ENCODE measurements at regions not wholly inside any gene's neighbourhood (a gene's known extent, or its start where the extent isn't known, plus 50 kb on each side); places are given as distances from the start of the nearest gene placed in this dataset.

DNA sequence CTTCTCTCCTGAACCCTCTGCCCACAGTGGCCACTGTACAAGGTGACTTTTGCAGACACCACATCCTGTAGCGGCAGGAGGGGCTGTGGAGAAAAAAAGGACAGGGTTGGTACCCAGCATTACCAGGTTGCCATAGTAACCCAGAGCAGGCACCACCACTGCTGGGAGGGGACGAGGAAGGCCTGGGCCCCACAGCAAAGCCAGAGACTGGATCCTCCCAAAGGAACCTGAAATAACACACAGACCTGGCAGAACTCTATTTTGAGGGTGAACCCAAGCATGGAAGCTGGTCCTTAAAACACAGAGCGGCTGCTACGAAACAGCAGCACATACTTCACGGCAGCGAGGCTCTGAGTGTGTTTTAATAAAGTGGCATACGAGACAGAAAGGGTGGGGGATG lies 380.6 kb downstream of the CTTN start:
- no peak for DNase-seq

DNA sequence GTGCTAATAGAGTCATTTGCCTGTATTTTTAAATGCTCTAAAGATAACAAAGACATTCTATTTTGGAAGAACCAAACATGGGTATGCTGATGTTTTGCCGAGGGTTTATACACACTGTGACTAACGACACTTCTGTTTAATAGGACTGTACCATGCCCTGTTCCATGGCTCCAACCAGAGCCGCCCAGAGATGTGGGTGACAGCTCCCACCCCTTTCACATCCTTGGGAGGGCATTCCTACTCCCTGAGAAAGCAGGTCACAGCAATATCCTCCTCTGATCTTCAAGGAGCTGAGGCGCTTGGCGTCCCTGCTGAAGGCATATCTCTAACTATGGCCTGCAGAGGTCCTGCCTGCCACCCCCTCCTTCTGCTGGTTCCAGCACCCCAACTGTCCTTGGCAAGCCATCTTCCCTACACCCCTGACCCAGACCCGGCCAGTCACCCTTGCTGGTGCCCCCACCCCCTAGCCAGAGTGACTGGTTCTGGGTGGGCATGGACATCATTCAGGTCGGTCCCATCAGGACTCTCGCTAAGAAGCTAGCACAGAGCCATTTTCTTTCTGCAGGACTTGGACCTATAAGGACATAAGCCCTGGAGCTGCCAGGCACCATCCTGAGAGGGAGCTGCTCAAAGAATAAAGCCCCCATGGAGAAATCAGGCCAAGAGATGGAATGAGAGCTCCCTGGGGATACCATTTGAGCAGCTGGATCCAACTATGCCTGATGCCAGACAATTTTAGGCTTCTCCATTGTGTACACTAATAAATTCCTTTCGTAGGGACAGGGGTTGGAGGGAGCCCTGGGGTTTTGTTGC lies 381.3 kb downstream of the CTTN start:
- no peak for DNase-seq

DNA sequence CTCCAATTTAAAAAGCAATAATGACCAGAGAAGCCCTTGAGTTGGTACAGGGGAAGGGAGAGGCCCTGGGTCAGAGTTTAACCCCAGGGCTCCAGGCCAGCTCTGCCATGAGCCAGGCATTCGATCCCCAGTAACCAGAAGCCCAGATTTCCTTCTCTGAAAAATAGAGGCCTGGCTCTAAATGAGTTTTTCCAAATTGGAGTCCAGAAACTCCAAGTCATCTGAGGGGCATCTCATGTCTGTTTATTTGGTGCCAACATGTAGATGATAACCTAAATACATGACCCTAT lies 381.9 kb downstream of the CTTN start:
- no peak for DNase-seq

DNA sequence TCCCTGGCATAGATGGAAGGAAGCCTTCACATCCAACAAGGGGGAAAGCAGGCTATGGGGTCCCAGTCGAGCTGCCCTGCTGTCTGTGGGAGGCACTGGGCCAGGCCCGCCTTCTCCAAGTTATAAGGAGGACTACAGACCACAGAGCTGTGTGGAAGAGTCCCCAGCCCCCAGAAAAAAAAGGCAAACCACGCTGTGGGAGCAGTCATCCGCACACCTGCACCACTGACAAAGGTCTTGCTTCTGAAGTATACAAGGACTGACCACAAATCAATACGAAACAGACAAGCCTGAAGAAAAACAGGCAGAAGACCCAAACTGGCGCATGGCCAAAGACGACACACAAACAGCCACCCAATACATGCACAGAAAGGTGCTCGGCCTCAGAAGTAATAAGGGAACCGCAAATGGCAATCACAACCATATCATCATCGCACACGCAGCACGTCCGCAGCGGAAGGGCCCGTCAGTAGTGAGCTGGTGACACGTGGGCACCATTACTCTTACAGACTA lies 384.1 kb downstream of the CTTN start:
- no peak for DNase-seq

DNA sequence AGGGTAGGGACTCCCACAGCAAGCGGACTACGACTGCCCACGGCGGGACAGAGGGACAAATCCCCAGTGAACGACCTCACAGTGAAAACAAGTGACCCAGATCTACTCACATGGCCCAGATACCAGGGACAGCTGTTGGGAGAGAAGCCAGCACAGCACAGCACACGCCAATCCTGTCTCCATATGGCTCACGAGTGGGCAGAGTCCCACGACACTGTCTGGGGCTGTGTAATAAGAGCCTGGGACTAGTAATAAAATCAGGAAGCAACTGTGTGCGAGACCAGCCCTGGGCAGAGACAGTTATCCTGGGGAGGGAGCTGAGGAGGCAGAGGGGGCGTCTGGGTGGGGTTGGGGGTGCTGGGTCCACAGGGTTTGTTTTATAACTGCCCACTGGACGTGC lies 385.0 kb downstream of the CTTN start:
- no peak for DNase-seq

DNA sequence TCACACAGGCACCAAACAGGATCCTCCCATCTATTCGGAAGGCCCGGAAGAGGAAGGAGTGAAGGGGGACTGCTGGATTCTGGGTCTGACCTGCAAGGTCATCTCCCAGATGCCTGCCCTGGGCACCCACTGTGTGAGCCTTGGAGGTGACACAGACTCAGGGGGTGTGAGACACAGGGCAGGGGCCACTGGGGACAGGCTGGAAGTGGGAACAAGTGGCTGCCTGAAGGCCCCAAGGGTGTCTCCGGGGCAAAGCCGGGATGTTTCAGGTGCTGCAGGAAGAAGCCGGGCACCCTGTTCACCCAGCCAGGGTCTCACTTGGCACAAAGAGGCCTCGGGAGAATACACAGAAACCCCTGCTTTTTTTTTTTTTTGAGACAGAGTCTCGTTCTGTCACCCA lies 385.5 kb downstream of the CTTN start:
- no peak for DNase-seq

DNA sequence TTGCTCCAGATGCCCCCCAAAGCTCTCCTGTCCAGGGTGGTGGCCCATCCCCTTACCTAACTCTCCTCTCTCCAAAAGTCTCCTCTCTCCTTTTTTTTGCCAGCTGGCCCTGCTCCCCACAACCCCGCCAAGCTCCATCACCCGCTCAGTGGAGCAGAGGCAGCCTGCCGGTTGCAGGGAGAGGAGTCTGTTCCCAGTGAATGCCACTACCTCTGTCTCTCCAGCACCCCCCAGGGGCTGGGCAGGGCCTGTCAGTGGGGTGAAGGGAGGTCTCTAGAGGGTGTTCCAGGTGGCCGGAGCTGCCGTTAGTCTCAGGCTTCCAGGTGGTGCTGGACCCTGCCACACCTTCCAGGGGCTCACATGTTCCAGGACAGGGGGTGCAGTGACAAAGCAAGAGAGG lies 387.0 kb downstream of the CTTN start:
- DNase-seq = no peak

DNA sequence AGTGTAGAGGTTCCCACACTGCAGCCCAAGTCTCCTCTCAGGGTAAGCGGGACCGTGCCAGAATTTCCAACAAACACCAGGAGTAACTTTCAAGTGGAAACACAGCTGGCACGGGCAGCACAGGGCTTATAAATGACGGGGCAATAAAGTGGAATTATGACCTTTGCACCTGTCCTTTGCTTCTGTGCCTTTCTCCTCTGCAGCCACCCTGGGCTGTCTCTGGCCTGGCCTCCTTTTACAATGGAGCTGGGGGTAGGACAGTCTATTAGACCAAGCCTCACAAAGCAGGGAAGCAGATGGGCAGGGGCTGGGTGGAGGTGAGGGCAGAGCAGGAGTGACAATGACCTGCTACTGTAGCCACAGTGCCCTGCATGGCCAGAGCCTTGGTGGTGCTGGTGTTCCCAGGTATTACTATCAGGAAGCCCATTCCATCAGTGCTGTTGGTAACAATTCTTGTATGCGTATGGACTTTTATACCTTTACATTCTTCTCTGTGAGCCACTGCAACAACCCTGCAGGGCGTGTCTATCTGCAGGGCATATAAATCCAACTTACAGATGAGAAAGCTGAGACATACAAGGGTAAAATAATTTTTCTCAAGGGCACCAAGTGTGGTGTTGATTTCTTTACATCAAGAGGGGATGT lies 387.8 kb downstream of the CTTN start:
- no peak for DNase-seq

DNA sequence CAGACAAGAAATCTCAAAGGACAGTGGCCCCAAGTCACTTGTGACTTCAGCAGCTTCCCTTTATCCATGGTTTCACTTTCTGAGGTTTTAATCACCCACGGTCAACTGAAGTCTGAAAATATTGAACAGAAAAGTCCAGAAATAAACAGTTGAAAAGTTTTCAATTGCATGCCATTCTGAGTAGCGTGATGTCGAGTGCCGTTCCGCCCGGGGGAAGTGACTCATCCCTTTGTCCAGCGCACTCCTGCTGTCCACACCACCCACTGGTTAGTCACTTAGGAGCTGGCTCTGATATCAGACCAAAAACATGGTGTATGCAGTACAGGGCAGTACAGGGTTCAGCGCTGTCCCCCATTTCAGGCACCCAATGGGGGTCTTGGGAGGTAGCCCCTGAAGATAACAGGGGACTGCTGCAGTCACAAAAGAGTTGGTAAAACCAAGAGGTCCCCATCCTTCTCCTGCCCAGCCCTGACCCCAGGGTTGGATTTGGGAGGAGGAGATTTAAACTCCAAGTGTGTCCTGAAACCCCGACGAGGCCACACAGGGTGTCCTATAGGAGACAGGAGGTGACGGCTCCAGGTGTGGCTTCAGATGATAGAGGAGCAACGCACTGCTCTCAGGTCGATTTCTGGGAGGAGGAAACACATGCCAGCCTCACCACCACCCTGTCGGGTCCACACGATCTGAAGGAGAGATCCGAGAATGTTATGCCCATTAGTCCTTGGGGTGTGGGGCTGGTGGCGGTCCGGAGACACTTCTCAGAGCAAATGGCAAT lies 390.1 kb downstream of the CTTN start:
- DNase-seq = no peak

DNA sequence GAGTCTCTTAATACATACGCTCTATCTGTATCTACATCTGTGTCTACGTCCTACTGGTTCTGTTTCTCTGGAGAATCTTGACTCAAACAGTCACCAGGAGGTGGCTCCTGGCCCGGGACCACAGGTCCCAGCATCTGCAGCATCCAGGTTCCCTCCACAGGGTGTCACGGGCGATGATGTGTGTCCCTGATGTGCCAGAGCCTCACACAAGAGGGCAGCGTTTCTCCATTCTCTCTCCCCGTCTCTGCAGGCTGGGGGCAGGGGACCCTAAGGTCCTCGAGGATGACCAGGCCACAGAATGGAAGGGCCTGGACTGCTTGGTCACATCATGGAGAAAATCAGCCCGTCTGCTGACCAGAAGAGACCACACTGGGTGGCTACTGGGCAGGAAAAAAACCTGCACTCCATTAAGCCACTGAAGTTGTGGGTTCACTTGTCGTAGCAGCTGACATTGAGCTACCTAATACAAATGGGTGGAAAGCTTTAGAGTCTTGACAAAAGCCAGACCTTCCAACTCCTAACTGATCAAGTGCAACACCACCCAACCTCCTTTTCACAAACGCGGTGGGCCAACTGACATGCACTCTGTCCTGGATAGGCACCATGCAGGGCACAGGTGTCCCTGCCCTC lies 392.5 kb downstream of the CTTN start:
- DNase-seq = no peak

DNA sequence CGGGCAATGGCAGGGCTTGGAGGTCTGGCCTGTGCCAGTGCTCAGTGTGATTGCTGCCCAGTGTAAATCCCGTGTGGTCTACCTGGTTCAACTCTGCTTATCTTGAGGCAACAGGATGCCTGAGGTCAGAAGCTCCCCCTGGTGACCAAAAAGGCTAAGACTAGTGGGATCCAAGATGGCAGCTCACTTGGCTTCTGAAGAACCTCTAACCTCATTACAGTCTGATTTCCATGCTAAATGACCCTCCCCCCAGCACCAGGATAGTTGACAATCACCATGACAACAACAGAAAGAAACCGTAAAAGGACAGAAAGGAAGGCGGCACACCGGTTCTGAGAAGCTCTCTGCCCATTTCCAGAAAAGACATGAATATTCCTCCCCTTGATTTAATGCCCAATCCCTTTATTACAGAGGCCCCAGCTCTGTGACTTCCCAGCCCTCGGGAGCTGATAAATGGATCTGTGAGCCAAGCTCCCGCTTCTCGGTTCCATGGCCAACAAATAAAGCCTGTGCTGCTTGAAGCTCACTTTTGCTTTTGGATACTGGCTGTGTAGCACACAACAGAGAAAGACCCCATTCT lies 398.4 kb downstream of the CTTN start:
- DNase-seq = no peak

DNA sequence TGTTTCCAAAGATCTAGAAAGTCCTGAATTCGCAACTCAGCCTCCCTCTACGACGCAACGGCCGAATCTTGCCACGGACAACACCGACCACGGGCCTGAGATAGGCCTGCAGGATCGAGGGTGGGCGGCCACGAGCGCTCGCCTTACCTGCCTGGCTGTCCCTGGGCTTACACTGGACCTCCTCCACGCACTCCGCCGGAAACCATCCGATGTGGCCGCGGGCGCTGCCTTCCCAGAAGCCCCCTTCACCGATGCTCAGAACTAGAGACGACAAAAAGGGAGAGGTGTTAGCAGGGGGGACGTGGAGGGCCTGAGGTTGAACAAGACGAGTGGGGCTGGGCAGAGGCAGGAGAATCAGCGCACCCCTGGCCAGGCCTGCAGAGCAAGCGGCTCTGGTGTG lies 400.0 kb downstream of the CTTN start:
- no peak for DNase-seq

DNA sequence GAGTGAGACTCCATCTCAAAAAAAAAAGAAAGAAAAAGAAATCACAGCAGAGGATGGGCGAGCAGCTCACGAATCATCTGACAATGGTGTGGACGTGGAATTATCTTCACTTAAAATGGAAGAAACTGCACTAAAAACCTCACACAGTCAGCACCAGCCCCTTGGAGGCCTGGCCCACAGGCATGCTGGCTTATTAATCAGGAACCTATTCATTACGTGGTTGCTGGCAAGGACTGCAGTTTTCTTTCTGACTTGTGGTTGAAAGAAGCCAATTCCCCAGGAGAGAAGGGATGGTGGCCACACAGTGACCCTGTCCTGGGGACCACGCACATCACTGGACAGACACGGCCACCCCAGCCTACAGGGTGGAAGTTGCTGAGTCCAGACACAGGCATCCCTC lies 401.1 kb downstream of the CTTN start:
- no peak for DNase-seq

DNA sequence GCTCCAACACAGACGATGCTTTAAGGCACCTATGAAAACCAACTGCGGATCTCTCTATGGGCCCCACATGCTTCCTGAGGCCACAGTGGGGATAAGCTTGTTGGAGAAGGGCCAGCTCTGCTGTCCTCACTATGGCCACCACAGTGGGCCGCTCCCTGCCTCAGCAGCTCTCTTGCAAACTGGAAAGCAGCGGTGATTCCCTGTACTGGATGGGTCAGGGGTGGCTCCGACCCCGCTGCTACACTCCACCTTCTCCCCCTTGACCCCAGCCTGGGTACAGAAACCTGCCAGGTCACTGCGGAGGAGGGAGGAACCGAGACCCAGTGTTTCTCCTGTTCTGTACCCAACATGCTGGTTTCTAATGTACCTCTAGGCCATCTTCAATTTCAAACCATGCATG lies 403.9 kb downstream of the CTTN start:
- DNase-seq = no peak

DNA sequence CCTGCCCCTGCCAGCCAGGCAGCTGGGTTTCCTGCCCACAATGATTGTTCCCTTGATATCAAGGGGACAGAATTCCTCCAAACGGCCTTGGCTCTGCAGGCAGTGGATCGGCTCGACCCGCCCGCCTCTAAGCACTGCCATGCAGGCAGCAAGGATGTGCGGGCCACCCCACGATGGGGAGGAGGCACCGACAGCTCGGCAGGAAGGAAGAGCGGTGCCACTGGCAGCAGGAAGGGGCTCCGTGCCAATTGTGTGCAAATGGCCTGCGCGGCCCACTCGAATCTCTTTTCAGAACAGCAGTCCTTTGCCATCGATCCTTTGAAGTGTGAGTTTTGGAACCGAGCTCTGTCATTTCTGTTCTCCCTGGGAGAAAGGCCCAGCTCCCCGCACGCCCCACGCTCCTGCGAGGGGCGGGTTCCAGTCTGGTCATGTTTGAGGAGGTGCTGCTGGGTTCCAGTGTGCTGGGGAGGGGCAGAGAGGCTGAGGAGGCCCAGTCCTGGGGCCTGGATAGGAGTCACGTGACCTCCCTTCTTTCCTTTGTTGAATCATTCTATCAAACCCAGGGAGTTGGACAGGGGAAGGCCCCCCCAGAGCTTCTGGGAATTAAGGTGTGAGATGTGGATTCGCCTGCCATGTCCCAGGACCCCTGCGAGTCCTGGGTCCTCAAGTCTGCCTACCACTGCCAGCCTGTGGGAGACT lies 406.0 kb downstream of the CTTN start:
- no peak for DNase-seq

DNA sequence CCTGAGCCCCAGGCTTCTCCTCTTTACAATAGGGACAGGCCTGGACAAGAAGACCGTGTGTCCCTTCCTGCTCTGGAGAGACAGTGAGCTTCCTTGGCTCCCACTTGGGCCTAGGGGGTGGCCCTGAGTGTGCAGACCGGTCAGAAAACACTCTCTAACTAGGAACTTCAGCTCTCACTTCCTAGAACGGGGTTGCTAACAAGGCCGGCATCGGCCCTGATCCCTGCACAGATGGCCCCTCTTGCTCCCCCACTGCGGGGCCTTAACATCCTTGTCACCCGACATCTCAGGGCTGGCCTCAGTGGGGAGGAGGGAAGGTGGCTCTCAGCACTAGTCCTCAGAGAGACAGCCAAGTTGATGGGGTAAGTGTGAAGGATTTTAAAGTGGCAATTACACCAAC lies 406.9 kb downstream of the CTTN start:
- no peak for DNase-seq

DNA sequence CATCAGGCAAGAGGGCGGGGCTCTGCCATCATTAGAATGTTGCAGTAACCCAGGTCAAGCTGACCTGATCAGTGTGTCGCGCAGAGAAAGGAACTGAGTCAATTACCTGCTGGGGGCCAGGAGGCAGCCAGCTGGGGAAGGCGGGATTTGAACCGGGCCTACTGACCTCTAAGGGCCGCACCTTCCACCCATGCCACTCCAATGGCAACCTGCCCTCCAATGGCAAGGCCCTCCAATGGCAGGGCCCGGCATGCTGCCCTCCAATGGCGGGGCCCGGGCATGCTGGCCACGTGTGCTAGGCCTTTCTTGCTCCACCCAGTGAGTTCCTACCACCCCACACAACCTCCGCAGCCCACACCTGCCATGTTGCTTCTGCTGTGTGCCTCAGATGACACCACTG lies 407.6 kb downstream of the CTTN start:
- DNase-seq = no peak

DNA sequence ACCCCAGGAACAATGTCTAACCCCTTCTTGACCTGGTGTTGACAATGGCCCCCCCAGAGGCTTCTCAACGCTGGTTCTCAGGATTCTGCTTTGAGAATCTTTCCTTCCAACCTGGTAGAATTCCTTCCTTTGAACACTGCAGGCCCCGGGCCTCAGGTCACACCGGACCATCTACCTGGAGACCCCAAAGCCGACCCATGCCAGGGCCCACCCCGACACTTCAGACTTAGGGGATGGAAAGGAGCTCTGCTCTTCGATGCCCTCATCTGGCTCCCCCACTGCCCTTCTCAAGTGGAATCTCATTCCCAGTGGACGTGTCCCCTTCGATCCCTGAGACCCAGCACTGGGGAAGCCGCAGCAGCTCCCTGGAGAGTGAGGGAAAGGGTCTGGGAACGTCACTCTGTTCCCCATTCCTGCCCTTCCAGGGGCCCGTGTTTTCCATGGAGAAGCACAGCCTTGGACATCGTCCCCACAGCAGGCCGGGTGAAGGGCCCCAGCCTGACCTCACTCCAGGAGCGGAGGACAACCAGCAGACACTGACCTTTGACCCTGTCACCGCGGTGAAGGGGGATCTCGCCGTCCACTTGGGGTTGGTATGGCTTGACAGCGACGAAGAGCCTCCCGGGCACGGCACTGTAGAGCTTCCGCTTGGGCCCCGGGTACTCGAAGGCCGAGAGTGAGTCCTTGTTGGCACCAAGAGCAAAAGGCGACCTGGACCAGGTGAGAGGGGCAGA lies 408.3 kb downstream of the CTTN start:
- no peak for DNase-seq

DNA sequence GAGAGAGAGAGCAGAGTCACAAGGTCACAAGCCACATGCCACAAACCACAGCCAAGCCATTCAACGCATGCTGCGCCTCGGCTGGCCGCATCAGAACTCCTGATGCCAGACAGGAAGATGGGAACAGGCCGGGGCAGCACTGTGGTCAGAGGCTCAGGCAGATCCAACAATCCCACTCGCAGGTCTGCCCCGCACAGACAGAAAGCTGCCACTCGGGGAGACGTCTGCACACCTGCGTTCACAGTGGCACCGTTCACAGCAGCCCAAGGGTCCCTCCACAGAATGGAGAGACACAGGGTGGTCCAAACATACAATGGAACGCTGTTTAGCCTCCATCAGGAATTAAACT lies 408.8 kb downstream of the CTTN start:
- no peak for DNase-seq

DNA sequence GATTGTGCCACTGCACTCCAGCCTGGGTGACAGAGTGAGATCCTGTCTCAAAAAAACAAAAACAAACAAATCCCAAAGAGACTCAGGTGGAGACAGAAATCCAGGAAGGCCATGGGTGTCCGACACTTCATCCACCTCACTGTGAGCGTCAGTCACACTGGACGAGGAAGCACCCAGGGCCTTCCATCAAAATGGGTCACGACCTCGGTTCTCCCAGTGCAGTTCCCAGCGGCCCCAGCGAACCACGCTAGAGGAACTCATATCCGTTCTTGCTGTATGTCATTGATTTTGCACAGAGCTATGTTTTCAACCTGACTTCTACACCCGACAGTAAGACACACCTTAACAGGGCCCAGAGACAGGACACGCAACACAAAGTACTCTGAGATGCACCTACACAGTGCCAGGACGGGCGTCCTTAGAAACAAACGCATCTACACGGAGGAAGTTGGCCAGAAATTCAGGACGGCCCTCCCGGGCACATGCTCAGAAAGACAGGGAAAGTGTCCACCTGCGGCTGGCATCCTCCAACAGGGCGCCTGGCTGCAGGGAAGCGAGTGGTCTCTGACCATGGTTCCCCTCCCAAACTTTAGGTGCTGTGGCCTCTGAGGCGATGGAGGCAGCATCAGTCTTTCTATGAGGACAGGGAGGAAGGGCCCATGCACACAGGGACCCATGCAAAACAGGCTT lies 410.5 kb downstream of the CTTN start:
- no peak for DNase-seq

DNA sequence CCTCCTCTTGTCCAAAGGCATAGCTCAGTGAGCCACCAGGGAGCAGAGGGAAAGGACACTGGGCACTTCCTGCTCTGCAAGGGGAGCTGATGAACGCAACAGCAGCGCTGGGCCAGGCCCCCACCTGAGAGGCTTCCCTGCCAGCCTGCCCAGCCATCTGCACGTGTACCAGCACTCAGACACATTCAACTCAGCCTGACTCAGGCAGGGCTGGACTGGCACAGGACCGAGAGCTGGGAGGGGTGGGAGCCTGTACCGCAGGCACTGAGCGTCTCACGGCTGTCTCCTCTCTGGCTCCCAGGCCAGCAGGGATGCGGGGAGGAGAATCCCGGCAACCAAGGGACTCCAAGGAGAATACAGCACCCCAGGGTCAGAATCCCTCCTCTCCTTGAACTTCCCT lies 411.8 kb downstream of the CTTN start:
- DNase-seq = no peak
